ENCODE measurements at regions not wholly inside any gene's neighbourhood (a gene's known extent, or its start where the extent isn't known, plus 50 kb on each side); places are given as distances from the start of the nearest gene placed in this dataset.

DNA sequence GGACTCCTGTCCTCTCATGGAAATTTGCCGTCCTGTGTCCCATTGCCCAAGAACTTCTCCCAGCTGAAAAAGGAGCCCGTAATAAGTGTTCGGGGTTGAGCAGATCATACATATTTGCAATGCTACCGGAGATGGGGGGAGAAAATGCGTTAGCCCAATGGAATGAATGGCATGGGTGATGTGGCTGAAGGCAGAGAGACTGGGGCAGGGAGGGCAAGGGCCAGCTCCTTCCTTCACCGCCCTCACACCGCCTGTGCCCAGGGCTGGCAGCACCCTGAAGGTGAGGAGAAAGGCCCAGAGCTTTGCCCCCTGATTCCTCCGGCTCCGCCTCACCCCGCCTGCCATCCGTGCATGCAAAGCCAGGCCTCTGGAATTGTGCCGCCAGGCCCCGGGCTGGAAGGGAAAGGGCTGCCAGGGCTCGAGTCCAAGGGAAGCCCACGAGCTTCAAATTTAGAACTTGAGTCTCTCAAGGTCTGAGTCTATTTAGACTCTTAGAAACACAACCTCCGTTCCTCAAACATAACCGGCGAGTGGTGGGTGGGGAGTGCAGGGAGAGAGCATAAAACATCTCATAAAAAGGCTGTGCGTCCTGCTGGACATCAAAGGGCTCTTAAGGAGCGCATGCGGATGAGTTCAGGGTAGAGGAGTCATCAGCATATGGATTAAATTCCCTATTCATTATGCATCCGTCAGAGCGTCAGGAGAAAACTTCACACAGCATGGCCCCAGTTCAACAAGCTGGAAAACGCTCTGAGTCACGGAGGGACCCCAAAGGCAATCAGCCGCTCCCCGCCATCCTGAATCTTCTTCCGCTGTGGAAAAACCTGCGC is 121.7 kb upstream of the GLI2 start:
- no peak for TF ChIP-seq CTCF (IDR thresholded peaks at IDR 0.05; ENCODE audit: control extremely low read depth in 1 of 3, insufficient read depth in 1 of 3, low read depth in 1 of 3, low read length in 3 of 3)
- no peak for TF ChIP-seq POLR2AphosphoS5 (IDR thresholded peaks at IDR 0.05; ENCODE audit: low read depth, low read length)
- no peak for TF ChIP-seq RFX5 (IDR thresholded peaks at IDR 0.05; ENCODE audit: borderline replicate concordance, low read depth, low read length)
- no peak for TF ChIP-seq SIRT6 (IDR thresholded peaks at IDR 0.05; ENCODE audit: low read length)
- TF ChIP-seq SAP30 (IDR thresholded peaks at IDR 0.05; ENCODE audit: insufficient read depth, insufficient replicate concordance, low read length), result no peak
- no peak for TF ChIP-seq USF2 (IDR thresholded peaks at IDR 0.05; ENCODE audit: low read length)
